Smooth muscle cell (in vitro differentiated cells): ENCODE measurements at regions not wholly inside any gene's neighbourhood (a gene's known extent, or its start where the extent isn't known, plus 50 kb on each side); places are given as distances from the start of the nearest gene placed in this dataset.

ENCODE experiments used
- DNase-seq: peaks from one replicate; lab custom pipeline; 2025; ENCODE audit not compliant: unreplicated experiment; lab: John Stamatoyannopoulos, UW
- H2AFZ ChIP-seq: fragments of 200-600 bp; sonication (generic); 2 replicates; pipeline ENCODE4 v1.6.0; 2016; ENCODE audit warnings: antibody characterized with exemption, low read depth, mild to moderate bottlenecking
- H3F3A ChIP-seq: fragments of 200-600 bp; sonication (generic); 2 replicates; pipeline ENCODE4 v1.6.0; 2017; ENCODE audit warnings: antibody characterized with exemption, low read depth
- H3K27ac ChIP-seq: fragments of 200-600 bp; sonication (generic); 2 replicates; pipeline ENCODE4 v1.5.1; 2016; ENCODE audit warnings: low read depth, mild to moderate bottlenecking
- H3K27me3 ChIP-seq: fragments of 200-600 bp; sonication (generic); 2 replicates; pipeline ENCODE4 v1.6.1; 2016; ENCODE audit warnings: low read depth, mild to moderate bottlenecking
- H3K36me3 ChIP-seq: fragments of 200-600 bp; sonication (generic); 2 replicates; pipeline ENCODE4 v1.5.1; 2016; ENCODE audit warnings: low read depth
- H3K4me1 ChIP-seq: fragments of 200-600 bp; sonication (generic); 2 replicates; pipeline ENCODE4 v1.5.1; 2016; ENCODE audit warnings: low read depth
- H3K4me2 ChIP-seq: fragments of 200-600 bp; sonication (generic); 2 replicates; pipeline ENCODE4 v1.6.0; 2016; ENCODE audit warnings: mild to moderate bottlenecking
- H3K4me3 ChIP-seq: fragments of 200-600 bp; sonication (generic); 2 replicates; pipeline ENCODE4 v1.5.1; 2016; ENCODE audit warnings: mild to moderate bottlenecking
- H3K79me2 ChIP-seq: fragments of 200-600 bp; sonication (generic); 2 replicates; pipeline ENCODE4 v1.6.0; 2016; ENCODE audit warnings: low read depth, mild to moderate bottlenecking
- H3K9ac ChIP-seq: fragments of 200-600 bp; sonication (generic); 2 replicates; pipeline ENCODE4 v1.6.0; 2016; ENCODE audit warnings: low read depth
- H3K9me3 ChIP-seq: fragments of 200-600 bp; sonication (generic); replicated peaks from 2 replicates; pipeline ENCODE4 v1.5.1; 2016; ENCODE audit warnings: low read depth
- H4K20me1 ChIP-seq: fragments of 200-600 bp; sonication (generic); 2 replicates; pipeline ENCODE4 v1.6.0; 2016; ENCODE audit warnings: low read depth
- WGBS: methylation state at CpG from one replicate; pipeline ENCODE4 v1.1.7; 2016; ENCODE audit warnings: low lambda C conversion rate; 5-methylcytosine and 5-hydroxymethylcytosine counted together
- TF ChIP-seq, protein P1 (sequence below): fragments of 200-600 bp; sonication (generic); IDR thresholded peaks from 2 replicates; pipeline ENCODE4 v1.5.1; 2017; ENCODE audit warnings: borderline replicate concordance, mild to moderate bottlenecking, antibody characterized with exemption; ENCODE audit not compliant: insufficient read depth, poor library complexity, severe bottlenecking

DNA sequence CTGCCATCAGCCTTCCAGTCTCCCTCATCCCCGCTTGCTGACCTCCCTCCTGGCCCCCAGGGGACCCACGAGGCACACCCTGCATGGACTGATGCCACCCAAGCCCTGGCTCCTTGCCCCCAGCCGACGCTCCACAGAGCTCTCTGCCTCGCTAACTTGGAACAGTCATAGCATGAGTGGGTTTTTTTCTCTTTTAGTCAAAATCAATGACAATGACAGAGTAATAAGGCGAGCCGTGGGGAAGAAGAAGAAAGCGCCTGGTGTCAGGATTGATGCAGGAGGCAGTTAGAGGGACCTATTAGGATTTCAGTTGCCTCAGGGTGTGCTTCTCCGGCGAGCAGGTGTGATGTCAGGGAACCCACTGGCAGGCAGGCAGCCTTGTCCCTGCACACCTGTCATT is 176.3 kb upstream of the TNRC6C start:
- H3K79me2 ChIP-seq: no peaks in the 10 kb centered on the region
- no peak overlapping the region for H2AFZ ChIP-seq
- WGBS: 76% methylated on average over 10 of the region's 10 CpGs
- no peaks in the 10 kb centered on the region for H4K20me1 ChIP-seq
- H3K27ac ChIP-seq: no peak overlapping the region
- H3K4me1 ChIP-seq: peaks cover 2% of the 10 kb centered on the region
- H3K9me3 ChIP-seq: no peaks in the 10 kb centered on the region
- TF ChIP-seq, protein P1, sequence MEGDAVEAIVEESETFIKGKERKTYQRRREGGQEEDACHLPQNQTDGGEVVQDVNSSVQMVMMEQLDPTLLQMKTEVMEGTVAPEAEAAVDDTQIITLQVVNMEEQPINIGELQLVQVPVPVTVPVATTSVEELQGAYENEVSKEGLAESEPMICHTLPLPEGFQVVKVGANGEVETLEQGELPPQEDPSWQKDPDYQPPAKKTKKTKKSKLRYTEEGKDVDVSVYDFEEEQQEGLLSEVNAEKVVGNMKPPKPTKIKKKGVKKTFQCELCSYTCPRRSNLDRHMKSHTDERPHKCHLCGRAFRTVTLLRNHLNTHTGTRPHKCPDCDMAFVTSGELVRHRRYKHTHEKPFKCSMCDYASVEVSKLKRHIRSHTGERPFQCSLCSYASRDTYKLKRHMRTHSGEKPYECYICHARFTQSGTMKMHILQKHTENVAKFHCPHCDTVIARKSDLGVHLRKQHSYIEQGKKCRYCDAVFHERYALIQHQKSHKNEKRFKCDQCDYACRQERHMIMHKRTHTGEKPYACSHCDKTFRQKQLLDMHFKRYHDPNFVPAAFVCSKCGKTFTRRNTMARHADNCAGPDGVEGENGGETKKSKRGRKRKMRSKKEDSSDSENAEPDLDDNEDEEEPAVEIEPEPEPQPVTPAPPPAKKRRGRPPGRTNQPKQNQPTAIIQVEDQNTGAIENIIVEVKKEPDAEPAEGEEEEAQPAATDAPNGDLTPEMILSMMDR: no peak
- DNase-seq: no peak
- no peak overlapping the region for H3K4me3 ChIP-seq
- no peak overlapping the region for H3K9ac ChIP-seq
- no peaks in the 10 kb centered on the region for H3K36me3 ChIP-seq
- H3F3A ChIP-seq: no peaks in the 10 kb centered on the region
- no peak overlapping the region for H3K4me2 ChIP-seq
- H3K27me3 ChIP-seq: peaks cover 40% of the 10 kb centered on the region

- H3K27me3 ChIP-seq: peaks cover 44% of the 10 kb centered on the region
- peaks cover 5% of the 10 kb centered on the region for H3K4me1 ChIP-seq
- H3F3A ChIP-seq: no peaks in the 10 kb centered on the region
- no peaks in the 10 kb centered on the region for H4K20me1 ChIP-seq
- no peak overlapping the region for H3K4me2 ChIP-seq
- H3K4me3 ChIP-seq: no peak overlapping the region
- no peak for DNase-seq
- TF ChIP-seq, protein P1: no peak
- no peak overlapping the region for H2AFZ ChIP-seq
- H3K9me3 ChIP-seq: no peaks in the 10 kb centered on the region
- WGBS: 88% methylated on average over 14 of the region's 14 CpGs
- no peak overlapping the region for H3K9ac ChIP-seq
- no peak overlapping the region for H3K27ac ChIP-seq
- H3K36me3 ChIP-seq: no peaks in the 10 kb centered on the region
- no peaks in the 10 kb centered on the region for H3K79me2 ChIP-seq
These were observed 175.9 kb upstream of the TNRC6C start for GRCh38 chr17:77782611-77783010.

- H4K20me1 ChIP-seq: no peaks in the 10 kb centered on the region
- no peak overlapping the region for H3K4me3 ChIP-seq
- no peaks in the 10 kb centered on the region for H3K36me3 ChIP-seq
- no peaks in the 10 kb centered on the region for H3F3A ChIP-seq
- H3K9me3 ChIP-seq: no peaks in the 10 kb centered on the region
- no peaks in the 10 kb centered on the region for H3K79me2 ChIP-seq
- no peak overlapping the region for H3K4me2 ChIP-seq
- H2AFZ ChIP-seq: no peak overlapping the region
- 90% methylated on average over 20 of the region's 20 CpGs for whole genome bisulfite sequencing
- peaks cover 60% of the 10 kb centered on the region for H3K27me3 ChIP-seq
- no peak for DNase-seq
- no peak overlapping the region for H3K9ac ChIP-seq
- no peak overlapping the region for H3K27ac ChIP-seq
- H3K4me1 ChIP-seq: peaks cover 5% of the 10 kb centered on the region
- TF ChIP-seq, protein P1: no peak
These were observed 174.3 kb upstream of the TNRC6C start for GRCh38 chr17:77783991-77784820.
